VCaP (cell line): ENCODE measurements at regions not wholly inside any gene's neighbourhood (a gene's known extent, or its start where the extent isn't known, plus 50 kb on each side); places are given as distances from the start of the nearest gene placed in this dataset.
"Not testable (repeated sequence)": the region's sequence is repeated elsewhere in the genome, so short reads cannot be mapped to it uniquely, and the experiment has no call there.

ENCODE experiments used
- H3K27ac ChIP-seq: fragments of 450-650 bp; 2 replicates; pipeline ENCODE4 v1.5.1; 2017
- CTCF ChIP-seq: fragments of 450-650 bp; conservative IDR thresholded peaks from 2 replicates; pipeline ENCODE4 v1.5.1; 2017; ENCODE audit warnings: mild to moderate bottlenecking, moderate library complexity

- no peak for TF ChIP-seq CTCF
- H3K27ac ChIP-seq: no peak overlapping the region
Measured at GRCh38 chr1:30362603-30362990, 360.8 kb downstream of the MATN1 start.

GRCh38 chr1:30361890-30362602 lies 361.3 kb downstream of the MATN1 start:
- not testable (repeated sequence) for H3K27ac ChIP-seq

- no peak for TF ChIP-seq CTCF
Measured at GRCh38 chr1:30360753-30361152, 362.6 kb downstream of the MATN1 start.

GRCh38 chr1:30360281-30360680 lies 363.1 kb downstream of the MATN1 start:
- H3K27ac ChIP-seq: no peak overlapping the region
- no peak for TF ChIP-seq CTCF

More at GRCh38 chr1:30360753-30361152, 362.6 kb downstream of the MATN1 start:
- H3K27ac ChIP-seq: no peak overlapping the region

GRCh38 chr1:30359539-30360220 lies 363.7 kb downstream of the MATN1 start:
- H3K27ac ChIP-seq: no peak overlapping the region
- TF ChIP-seq CTCF: no peak

- no peak overlapping the region for H3K27ac ChIP-seq
- TF ChIP-seq CTCF: no peak
Measured at GRCh38 chr1:30358500-30358899, 364.9 kb downstream of the MATN1 start.

GRCh38 chr1:30356839-30357238 lies 366.5 kb downstream of the MATN1 start:
- TF ChIP-seq CTCF: no peak

GRCh38 chr1:30354410-30354809 lies 369.0 kb downstream of the MATN1 start:
- no peak overlapping the region for H3K27ac ChIP-seq
- no peak for TF ChIP-seq CTCF

More at GRCh38 chr1:30356839-30357238, 366.5 kb downstream of the MATN1 start:
- no peak overlapping the region for H3K27ac ChIP-seq
